ENCODE measurements at regions not wholly inside any gene's neighbourhood (a gene's known extent, or its start where the extent isn't known, plus 50 kb on each side); places are given as distances from the start of the nearest gene placed in this dataset.

DNA sequence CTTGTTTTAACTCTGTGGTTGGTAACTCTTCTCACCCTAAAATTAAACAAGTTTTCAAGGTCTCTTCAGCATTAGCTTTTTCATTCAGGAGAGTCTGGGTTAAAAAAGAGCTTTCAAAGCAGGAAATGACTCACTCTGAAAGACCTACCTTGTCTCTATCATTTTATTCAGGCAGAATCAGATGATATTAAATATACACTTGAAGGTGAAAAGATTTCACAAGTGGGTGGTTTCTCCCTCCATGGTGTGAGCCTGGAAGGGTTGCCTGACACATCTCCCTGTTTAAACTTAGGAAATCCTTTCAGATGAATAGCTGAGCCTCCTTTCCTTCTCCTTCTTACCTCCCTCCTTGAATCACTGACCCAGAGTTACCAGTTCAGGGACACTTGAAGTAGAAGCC, 1402.0 kb upstream of the PIK3C3 start:
- H3K4me1 ChIP-seq (ENCODE audit: control insufficient read depth in 1 of 2, low read depth in 2 of 2), result no peaks in the 10 kb centered on the region
- TF ChIP-seq, protein P1, sequence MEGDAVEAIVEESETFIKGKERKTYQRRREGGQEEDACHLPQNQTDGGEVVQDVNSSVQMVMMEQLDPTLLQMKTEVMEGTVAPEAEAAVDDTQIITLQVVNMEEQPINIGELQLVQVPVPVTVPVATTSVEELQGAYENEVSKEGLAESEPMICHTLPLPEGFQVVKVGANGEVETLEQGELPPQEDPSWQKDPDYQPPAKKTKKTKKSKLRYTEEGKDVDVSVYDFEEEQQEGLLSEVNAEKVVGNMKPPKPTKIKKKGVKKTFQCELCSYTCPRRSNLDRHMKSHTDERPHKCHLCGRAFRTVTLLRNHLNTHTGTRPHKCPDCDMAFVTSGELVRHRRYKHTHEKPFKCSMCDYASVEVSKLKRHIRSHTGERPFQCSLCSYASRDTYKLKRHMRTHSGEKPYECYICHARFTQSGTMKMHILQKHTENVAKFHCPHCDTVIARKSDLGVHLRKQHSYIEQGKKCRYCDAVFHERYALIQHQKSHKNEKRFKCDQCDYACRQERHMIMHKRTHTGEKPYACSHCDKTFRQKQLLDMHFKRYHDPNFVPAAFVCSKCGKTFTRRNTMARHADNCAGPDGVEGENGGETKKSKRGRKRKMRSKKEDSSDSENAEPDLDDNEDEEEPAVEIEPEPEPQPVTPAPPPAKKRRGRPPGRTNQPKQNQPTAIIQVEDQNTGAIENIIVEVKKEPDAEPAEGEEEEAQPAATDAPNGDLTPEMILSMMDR (IDR thresholded peaks at IDR 0.05), result no peak

GRCh38 chr18:40546875-40547274, 1408.2 kb upstream of the PIK3C3 start:
- TF ChIP-seq, protein P1 (IDR thresholded peaks at IDR 0.05), result no peak
- no peak overlapping the region for H3K4me3 ChIP-seq
- no peaks in the 10 kb centered on the region for H3K36me3 ChIP-seq
- ATAC-seq (ENCODE audit: insufficient number of reproducible peaks, low FRiP score, low read depth) (no peak), DNase-seq (ENCODE audit: low spot score) (no peak)
- H3K4me1 ChIP-seq (ENCODE audit: control insufficient read depth in 1 of 2, low read depth in 2 of 2), result no peaks in the 10 kb centered on the region
- H3K27ac ChIP-seq, result no peak overlapping the region
- no peaks in the 10 kb centered on the region for H3K27me3 ChIP-seq (replicated peaks; ENCODE audit: insufficient read depth)
- no peaks in the 10 kb centered on the region for H3K9me3 ChIP-seq

More for the DNA sequence above, 1402.0 kb upstream of the PIK3C3 start:
- Histone ChIP-seq H3K27ac (no peak overlapping the region), H3K9me3 (no peaks in the 10 kb centered on the region), H3K36me3 (no peaks in the 10 kb centered on the region), H3K27me3 (replicated peaks; ENCODE audit: insufficient read depth) (no peaks in the 10 kb centered on the region), H3K4me3 (no peak overlapping the region)
- DNase-seq (ENCODE audit: low spot score) (no peak), ATAC-seq (ENCODE audit: insufficient number of reproducible peaks, low FRiP score, low read depth) (no peak)

DNA sequence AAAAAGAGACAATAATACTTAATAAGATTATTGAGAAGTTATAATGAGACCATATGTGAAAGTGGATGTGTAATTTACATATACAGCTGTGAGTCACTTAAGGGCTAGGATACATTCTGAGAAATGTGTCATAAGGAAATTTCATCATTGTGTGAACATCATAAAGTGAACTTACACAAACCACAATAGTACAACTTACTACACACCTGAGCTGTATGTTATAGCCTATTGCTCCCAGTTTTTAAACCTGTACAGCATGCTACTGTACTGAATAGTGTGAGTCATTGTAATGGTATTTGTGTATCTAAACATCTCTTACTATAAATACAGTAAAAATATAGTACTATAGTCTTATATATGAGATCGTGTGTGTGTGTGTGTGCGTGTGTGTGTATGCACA, 1420.3 kb upstream of the PIK3C3 start:
- DNase-seq (ENCODE audit: low spot score), result no peak
- Histone ChIP-seq H3K27me3 (replicated peaks; ENCODE audit: insufficient read depth) (no peaks in the 10 kb centered on the region), H3K27ac (no peak overlapping the region), H3K4me1 (ENCODE audit: control insufficient read depth in 1 of 2, low read depth in 2 of 2) (no peaks in the 10 kb centered on the region), H3K36me3 (no peaks in the 10 kb centered on the region), H3K9me3 (no peaks in the 10 kb centered on the region), H3K4me3 (no peak overlapping the region)
- TF ChIP-seq, protein P1 (IDR thresholded peaks at IDR 0.05), result no peak
- no peak for ATAC-seq (ENCODE audit: insufficient number of reproducible peaks, low FRiP score, low read depth)

GRCh38 chr18:40532046-40532445, 1423.0 kb upstream of the PIK3C3 start:
- no peaks in the 10 kb centered on the region for H3K36me3 ChIP-seq

GRCh38 chr18:40531051-40531450, 1424.0 kb upstream of the PIK3C3 start:
- no peak for DNase-seq (ENCODE audit: low spot score)
- Histone ChIP-seq H3K9me3 (no peaks in the 10 kb centered on the region), H3K4me3 (no peak overlapping the region), H3K4me1 (ENCODE audit: control insufficient read depth in 1 of 2, low read depth in 2 of 2) (no peaks in the 10 kb centered on the region), H3K27ac (no peak overlapping the region), H3K36me3 (no peaks in the 10 kb centered on the region), H3K27me3 (replicated peaks; ENCODE audit: insufficient read depth) (no peaks in the 10 kb centered on the region)
- no peak for ATAC-seq (ENCODE audit: insufficient number of reproducible peaks, low FRiP score, low read depth)
- TF ChIP-seq, protein P1 (IDR thresholded peaks at IDR 0.05), result no peak

More at GRCh38 chr18:40532046-40532445, 1423.0 kb upstream of the PIK3C3 start:
- Histone ChIP-seq H3K4me1 (ENCODE audit: control insufficient read depth in 1 of 2, low read depth in 2 of 2) (no peaks in the 10 kb centered on the region), H3K27me3 (replicated peaks; ENCODE audit: insufficient read depth) (no peaks in the 10 kb centered on the region), H3K27ac (no peak overlapping the region), H3K4me3 (no peak overlapping the region), H3K9me3 (no peaks in the 10 kb centered on the region)
- TF ChIP-seq, protein P1 (IDR thresholded peaks at IDR 0.05), result no peak
- ATAC-seq (ENCODE audit: insufficient number of reproducible peaks, low FRiP score, low read depth) (no peak), DNase-seq (ENCODE audit: low spot score) (no peak)
